ENCODE measurements at regions not wholly inside any gene's neighbourhood (a gene's known extent, or its start where the extent isn't known, plus 50 kb on each side); places are given as distances from the start of the nearest gene placed in this dataset.

DNA sequence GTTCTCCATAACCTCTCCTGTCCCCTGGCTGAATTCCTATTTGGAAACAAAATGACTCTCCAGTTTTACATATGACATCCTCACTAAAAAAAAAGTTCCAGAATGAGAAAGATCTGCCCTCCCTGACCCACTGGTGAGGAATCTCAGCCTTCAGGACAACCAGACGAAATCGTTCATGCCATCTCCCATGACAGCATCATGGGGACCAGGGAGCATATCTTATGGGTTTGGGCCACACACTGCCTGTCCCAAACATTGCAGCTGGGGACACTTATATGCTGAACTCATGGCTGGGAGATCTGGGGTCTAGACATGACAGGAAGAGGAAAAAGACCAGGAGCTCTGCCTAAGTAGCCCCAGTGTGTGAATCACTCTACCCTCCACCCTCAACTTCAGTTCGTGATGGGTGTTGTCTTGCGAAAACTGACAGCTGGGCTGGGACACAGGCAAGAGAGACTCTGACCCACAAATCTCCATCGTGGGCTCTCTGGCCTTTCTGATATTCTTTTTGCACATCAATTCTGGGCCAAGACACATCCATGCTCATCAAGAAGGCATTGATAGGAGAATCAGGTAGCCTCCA is 102.0 kb downstream of the ZNF280B start:
- H3K9ac ChIP-seq (ENCODE audit: low read depth in 1 of 2, low read length in 2 of 2) = no peak overlapping the region
- no peak overlapping the region for H3K4me3 ChIP-seq (ENCODE audit: low read depth in 1 of 3, low read length in 3 of 3)
- TF ChIP-seq, protein P1, sequence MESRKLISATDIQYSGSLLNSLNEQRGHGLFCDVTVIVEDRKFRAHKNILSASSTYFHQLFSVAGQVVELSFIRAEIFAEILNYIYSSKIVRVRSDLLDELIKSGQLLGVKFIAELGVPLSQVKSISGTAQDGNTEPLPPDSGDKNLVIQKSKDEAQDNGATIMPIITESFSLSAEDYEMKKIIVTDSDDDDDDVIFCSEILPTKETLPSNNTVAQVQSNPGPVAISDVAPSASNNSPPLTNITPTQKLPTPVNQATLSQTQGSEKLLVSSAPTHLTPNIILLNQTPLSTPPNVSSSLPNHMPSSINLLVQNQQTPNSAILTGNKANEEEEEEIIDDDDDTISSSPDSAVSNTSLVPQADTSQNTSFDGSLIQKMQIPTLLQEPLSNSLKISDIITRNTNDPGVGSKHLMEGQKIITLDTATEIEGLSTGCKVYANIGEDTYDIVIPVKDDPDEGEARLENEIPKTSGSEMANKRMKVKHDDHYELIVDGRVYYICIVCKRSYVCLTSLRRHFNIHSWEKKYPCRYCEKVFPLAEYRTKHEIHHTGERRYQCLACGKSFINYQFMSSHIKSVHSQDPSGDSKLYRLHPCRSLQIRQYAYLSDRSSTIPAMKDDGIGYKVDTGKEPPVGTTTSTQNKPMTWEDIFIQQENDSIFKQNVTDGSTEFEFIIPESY (IDR thresholded peaks at IDR 0.05) = no peak
- TF ChIP-seq NR2F2 (IDR thresholded peaks at IDR 0.05) = no peak
- TF ChIP-seq, protein P2, sequence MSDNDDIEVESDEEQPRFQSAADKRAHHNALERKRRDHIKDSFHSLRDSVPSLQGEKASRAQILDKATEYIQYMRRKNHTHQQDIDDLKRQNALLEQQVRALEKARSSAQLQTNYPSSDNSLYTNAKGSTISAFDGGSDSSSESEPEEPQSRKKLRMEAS (IDR thresholded peaks at IDR 0.05) = no peak
- no peak for TF ChIP-seq YY1 (IDR thresholded peaks at IDR 0.05)
- no peak for TF ChIP-seq HNF4G (IDR thresholded peaks at IDR 0.05)
- TF ChIP-seq SP1 (IDR thresholded peaks at IDR 0.05) = no peak
- TF ChIP-seq, protein P3, sequence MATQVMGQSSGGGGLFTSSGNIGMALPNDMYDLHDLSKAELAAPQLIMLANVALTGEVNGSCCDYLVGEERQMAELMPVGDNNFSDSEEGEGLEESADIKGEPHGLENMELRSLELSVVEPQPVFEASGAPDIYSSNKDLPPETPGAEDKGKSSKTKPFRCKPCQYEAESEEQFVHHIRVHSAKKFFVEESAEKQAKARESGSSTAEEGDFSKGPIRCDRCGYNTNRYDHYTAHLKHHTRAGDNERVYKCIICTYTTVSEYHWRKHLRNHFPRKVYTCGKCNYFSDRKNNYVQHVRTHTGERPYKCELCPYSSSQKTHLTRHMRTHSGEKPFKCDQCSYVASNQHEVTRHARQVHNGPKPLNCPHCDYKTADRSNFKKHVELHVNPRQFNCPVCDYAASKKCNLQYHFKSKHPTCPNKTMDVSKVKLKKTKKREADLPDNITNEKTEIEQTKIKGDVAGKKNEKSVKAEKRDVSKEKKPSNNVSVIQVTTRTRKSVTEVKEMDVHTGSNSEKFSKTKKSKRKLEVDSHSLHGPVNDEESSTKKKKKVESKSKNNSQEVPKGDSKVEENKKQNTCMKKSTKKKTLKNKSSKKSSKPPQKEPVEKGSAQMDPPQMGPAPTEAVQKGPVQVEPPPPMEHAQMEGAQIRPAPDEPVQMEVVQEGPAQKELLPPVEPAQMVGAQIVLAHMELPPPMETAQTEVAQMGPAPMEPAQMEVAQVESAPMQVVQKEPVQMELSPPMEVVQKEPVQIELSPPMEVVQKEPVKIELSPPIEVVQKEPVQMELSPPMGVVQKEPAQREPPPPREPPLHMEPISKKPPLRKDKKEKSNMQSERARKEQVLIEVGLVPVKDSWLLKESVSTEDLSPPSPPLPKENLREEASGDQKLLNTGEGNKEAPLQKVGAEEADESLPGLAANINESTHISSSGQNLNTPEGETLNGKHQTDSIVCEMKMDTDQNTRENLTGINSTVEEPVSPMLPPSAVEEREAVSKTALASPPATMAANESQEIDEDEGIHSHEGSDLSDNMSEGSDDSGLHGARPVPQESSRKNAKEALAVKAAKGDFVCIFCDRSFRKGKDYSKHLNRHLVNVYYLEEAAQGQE (IDR thresholded peaks at IDR 0.05) = no peak
- TF ChIP-seq, protein P4, sequence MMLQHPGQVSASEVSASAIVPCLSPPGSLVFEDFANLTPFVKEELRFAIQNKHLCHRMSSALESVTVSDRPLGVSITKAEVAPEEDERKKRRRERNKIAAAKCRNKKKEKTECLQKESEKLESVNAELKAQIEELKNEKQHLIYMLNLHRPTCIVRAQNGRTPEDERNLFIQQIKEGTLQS (IDR thresholded peaks at IDR 0.05) = no peak
- TF ChIP-seq JUND (IDR thresholded peaks at IDR 0.05) = no peak
- TF ChIP-seq RAD21 (IDR thresholded peaks at IDR 0.05) = no peak
- TF ChIP-seq EGR1 (IDR thresholded peaks at IDR 0.05; ENCODE audit: low read depth in 2 of 2) = no peak
- TF ChIP-seq, protein P5, sequence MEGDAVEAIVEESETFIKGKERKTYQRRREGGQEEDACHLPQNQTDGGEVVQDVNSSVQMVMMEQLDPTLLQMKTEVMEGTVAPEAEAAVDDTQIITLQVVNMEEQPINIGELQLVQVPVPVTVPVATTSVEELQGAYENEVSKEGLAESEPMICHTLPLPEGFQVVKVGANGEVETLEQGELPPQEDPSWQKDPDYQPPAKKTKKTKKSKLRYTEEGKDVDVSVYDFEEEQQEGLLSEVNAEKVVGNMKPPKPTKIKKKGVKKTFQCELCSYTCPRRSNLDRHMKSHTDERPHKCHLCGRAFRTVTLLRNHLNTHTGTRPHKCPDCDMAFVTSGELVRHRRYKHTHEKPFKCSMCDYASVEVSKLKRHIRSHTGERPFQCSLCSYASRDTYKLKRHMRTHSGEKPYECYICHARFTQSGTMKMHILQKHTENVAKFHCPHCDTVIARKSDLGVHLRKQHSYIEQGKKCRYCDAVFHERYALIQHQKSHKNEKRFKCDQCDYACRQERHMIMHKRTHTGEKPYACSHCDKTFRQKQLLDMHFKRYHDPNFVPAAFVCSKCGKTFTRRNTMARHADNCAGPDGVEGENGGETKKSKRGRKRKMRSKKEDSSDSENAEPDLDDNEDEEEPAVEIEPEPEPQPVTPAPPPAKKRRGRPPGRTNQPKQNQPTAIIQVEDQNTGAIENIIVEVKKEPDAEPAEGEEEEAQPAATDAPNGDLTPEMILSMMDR (IDR thresholded peaks at IDR 0.05; ENCODE audit: low read depth, low read length, missing input control) = no peak
- no peak for TF ChIP-seq FOXA2 (IDR thresholded peaks at IDR 0.05)
- H3K4me1 ChIP-seq (ENCODE audit: control insufficient read depth in 4 of 4, insufficient read depth in 4 of 4, low read length in 3 of 4) = peaks cover 0 to 4% (median 2%) of the 10 kb centered on the region in 4 donors
- H3K9me3 ChIP-seq (ENCODE audit: control insufficient read depth in 4 of 4, low read length in 3 of 4) = no peaks in the 10 kb centered on the region
- 77% methylated on average over 5 of the region's 5 CpGs for WGBS
- no peaks in the 10 kb centered on the region for H3K36me3 ChIP-seq (ENCODE audit: control insufficient read depth in 4 of 4, insufficient read depth in 3 of 4, low read depth in 1 of 4, low read length in 3 of 4)
- DNase-seq (ENCODE audit: low spot score) = no peak
- peaks cover 0 to 2% (median 0%) of the 10 kb centered on the region in 4 donors for H3K27me3 ChIP-seq (ENCODE audit: control insufficient read depth in 4 of 4, insufficient read depth in 4 of 4, low read length in 3 of 4)
- no peak overlapping the region for H3K27ac ChIP-seq (ENCODE audit: low read depth in 1 of 2, low read length in 2 of 2)

DNA sequence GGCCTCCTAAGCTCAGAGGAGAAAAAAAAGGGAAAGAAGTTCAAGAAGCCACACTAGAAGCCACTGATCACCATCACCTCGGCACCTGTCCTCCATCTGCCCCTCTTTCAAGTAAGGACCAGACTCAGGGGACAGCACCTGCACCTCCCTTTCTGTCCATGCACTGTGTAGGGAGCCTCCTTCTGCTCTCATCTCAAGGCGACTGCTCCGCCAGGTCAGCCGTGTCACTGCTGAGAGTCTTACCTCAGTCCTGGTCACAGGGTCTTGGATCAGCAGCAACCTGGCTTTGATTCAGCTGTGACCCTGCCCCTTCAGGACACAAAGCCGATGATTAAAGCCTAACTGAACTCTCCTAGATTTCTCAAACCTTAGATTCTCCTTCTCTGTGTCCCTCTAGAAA is 101.5 kb downstream of the ZNF280B start:
- Histone ChIP-seq H3K36me3 (ENCODE audit: control insufficient read depth in 4 of 4, insufficient read depth in 3 of 4, low read depth in 1 of 4, low read length in 3 of 4) (no peaks in the 10 kb centered on the region), H3K9me3 (ENCODE audit: control insufficient read depth in 4 of 4, low read length in 3 of 4) (no peaks in the 10 kb centered on the region), H3K4me3 (ENCODE audit: low read depth in 1 of 3, low read length in 3 of 3) (no peak overlapping the region), H3K4me1 (ENCODE audit: control insufficient read depth in 4 of 4, insufficient read depth in 4 of 4, low read length in 3 of 4) (peaks cover 0 to 4% (median 2%) of the 10 kb centered on the region in 4 donors), H3K27me3 (ENCODE audit: control insufficient read depth in 4 of 4, insufficient read depth in 4 of 4, low read length in 3 of 4) (peaks cover 0 to 2% (median 0%) of the 10 kb centered on the region in 4 donors), H3K9ac (ENCODE audit: low read depth in 1 of 2, low read length in 2 of 2) (no peak overlapping the region), H3K27ac (ENCODE audit: low read depth in 1 of 2, low read length in 2 of 2) (no peak overlapping the region)
- TF ChIP-seq JUND (IDR thresholded peaks at IDR 0.05) (no peak), RXRA (IDR thresholded peaks at IDR 0.05) (no peak), YY1 (IDR thresholded peaks at IDR 0.05) (no peak), FOXA2 (IDR thresholded peaks at IDR 0.05) (no peak)
- TF ChIP-seq, protein P1 (IDR thresholded peaks at IDR 0.05) = no peak
- TF ChIP-seq, protein P4 (IDR thresholded peaks at IDR 0.05) = no peak
- TF ChIP-seq, protein P3 (IDR thresholded peaks at IDR 0.05) = no peak
- 85% methylated on average over 5 of the region's 5 CpGs for WGBS
- DNase-seq (ENCODE audit: low spot score) = no peak
